Testis (tissue), 2 donors: ENCODE measurements at regions not wholly inside any gene's neighbourhood (a gene's known extent, or its start where the extent isn't known, plus 50 kb on each side); places are given as distances from the start of the nearest gene placed in this dataset.

Source experiments
- DNase-seq: peaks from one replicate; pipeline ENCODE4 v3.0.0-alpha.2; 2019
- H3K27ac ChIP-seq, 2 donors: fragments of 200-600 bp; sonication (generic); one replicate each; pipeline ENCODE4 v1.5.1; 2019
- H3K27me3 ChIP-seq: fragments of 200-600 bp; sonication (generic); one replicate; pipeline ENCODE4 v1.5.1; 2019
- H3K36me3 ChIP-seq: fragments of 200-600 bp; sonication (generic); one replicate; pipeline ENCODE4 v1.5.1; 2017; ENCODE audit warnings: low read depth; ENCODE audit errors: missing control alignments
- H3K4me1 ChIP-seq: fragments of 200-600 bp; sonication (generic); one replicate; pipeline ENCODE4 v1.5.1; 2019
- H3K4me3 ChIP-seq, 2 donors: fragments of 200-600 bp; sonication (generic); one replicate each; pipeline ENCODE4 v1.5.1; 2017 to 2019
- H3K9me3 ChIP-seq: fragments of 200-600 bp; sonication (generic); one replicate; pipeline ENCODE4 v1.5.1; 2017
- POLR2A ChIP-seq: fragments of 450-650 bp; IDR thresholded peaks from one replicate; pipeline ENCODE4 v1.6.1; 2017; ENCODE audit warnings: antibody characterized with exemption, mild to moderate bottlenecking, moderate library complexity
- WGBS, 2 donors: methylation state at CpG; one replicate each; pipeline ENCODE4 v1.1.5; 2018; 5-methylcytosine and 5-hydroxymethylcytosine counted together
- intact Hi-C: fragments of 100-400 bp; cut with DNase I; formaldehyde crosslinking; loops from one replicate; pipeline ENCODE4 v1.15.1; 2023; ENCODE audit warnings: low total_unique reads
- TF ChIP-seq, protein P1 (sequence below), 3 experiments: fragments of 450-650 bp in 2 of 3; fragments of 200-600 bp in 1 of 3; sonication (generic) in 1 of 3; IDR thresholded peaks; one replicate each; pipeline ENCODE4 v1.5.1; 2016 to 2019; ENCODE audit warnings: antibody characterized with exemption in 3 of 3, mild to moderate bottlenecking in 2 of 3, moderate library complexity in 1 of 3

DNA sequence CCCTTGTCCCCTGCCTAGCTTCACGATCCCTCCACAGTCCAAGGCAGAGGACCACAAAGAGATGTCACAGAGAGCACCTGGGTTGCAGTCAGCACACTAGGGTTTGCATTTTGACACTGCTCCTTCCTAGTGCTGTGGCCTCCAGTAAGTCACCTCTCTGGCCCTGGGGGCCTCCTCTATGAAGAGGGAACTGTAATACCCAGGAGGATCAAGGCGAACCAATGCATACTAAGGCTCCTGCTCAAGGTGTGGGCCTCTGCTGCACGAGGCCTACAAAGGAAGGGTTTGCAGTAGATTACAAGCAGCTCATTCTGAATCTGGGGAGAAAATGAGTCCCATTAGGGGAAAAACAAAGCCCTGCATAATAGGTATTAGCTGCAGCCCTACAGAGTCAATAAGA is 72.3 kb upstream of the FZD7 start:
- no peak overlapping the region for H3K27ac ChIP-seq

DNA sequence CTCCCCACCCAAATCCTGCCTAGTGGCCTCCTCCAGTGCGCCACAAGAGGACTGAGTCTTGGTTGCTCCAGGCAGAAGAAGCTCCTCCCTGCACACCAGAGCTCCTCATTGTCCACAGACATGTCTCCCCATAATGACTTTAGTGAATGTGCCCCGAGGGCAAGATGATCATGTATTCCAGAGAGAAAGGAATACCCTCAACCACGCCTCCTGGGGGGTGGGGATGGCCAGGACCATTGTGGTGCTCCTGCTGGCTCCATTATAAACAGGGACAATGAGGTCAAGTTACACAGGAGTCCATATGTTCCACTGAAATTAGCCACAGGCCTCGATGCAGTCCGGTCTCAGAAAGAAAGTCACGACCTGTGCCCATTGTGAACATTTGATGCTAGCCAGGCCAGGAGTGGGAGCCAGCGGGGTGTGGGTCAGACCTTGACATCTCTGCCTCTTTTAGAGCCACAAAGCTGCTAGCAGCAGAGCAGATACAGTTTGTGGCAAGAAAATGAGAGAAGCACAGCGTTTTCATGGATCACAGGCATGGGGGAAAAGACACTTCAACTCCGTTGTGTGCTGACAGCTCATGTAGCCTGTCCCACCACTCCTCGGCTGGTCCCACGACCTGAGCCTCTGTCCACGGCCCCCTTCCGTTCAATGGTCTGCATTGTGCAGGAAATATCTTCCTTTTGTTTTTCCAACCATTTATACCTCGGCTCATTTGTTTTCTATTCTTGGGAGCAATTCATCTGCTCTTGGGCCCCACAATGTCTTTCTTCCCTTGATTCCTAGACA is 70.7 kb upstream of the FZD7 start:
- no peak for TF ChIP-seq POLR2A
- TF ChIP-seq, protein P1, sequence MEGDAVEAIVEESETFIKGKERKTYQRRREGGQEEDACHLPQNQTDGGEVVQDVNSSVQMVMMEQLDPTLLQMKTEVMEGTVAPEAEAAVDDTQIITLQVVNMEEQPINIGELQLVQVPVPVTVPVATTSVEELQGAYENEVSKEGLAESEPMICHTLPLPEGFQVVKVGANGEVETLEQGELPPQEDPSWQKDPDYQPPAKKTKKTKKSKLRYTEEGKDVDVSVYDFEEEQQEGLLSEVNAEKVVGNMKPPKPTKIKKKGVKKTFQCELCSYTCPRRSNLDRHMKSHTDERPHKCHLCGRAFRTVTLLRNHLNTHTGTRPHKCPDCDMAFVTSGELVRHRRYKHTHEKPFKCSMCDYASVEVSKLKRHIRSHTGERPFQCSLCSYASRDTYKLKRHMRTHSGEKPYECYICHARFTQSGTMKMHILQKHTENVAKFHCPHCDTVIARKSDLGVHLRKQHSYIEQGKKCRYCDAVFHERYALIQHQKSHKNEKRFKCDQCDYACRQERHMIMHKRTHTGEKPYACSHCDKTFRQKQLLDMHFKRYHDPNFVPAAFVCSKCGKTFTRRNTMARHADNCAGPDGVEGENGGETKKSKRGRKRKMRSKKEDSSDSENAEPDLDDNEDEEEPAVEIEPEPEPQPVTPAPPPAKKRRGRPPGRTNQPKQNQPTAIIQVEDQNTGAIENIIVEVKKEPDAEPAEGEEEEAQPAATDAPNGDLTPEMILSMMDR (IDR thresholded peaks at IDR 0.05), result no peak
- no peak overlapping the region for H3K27ac ChIP-seq
- H3K36me3 ChIP-seq, result no peaks in the 10 kb centered on the region
- H3K27me3 ChIP-seq, result no peaks in the 10 kb centered on the region
- 87 to 96% methylated on average over 11 to 14 of the region's 14 CpGs for WGBS, 2 donors
- H3K9me3 ChIP-seq, result no peaks in the 10 kb centered on the region
- DNase-seq, result no peak
- H3K4me1 ChIP-seq, result no peaks in the 10 kb centered on the region
- H3K4me3 ChIP-seq, result no peak overlapping the region
- intact Hi-C loops, result no loop called here

More for the DNA sequence above, 72.3 kb upstream of the FZD7 start:
- intact Hi-C loops, result no loop called here
- Histone ChIP-seq H3K36me3 (no peaks in the 10 kb centered on the region), H3K4me1 (peaks cover under 1% of the 10 kb centered on the region), H3K27me3 (no peaks in the 10 kb centered on the region), H3K9me3 (no peaks in the 10 kb centered on the region), H3K4me3 (no peak overlapping the region)
- no peak for TF ChIP-seq POLR2A
- TF ChIP-seq, protein P1 (IDR thresholded peaks at IDR 0.05), result no peak
- DNase-seq, result no peak
- 90 to 96% methylated on average over 3 of the region's 3 CpGs for WGBS, 2 donors

DNA sequence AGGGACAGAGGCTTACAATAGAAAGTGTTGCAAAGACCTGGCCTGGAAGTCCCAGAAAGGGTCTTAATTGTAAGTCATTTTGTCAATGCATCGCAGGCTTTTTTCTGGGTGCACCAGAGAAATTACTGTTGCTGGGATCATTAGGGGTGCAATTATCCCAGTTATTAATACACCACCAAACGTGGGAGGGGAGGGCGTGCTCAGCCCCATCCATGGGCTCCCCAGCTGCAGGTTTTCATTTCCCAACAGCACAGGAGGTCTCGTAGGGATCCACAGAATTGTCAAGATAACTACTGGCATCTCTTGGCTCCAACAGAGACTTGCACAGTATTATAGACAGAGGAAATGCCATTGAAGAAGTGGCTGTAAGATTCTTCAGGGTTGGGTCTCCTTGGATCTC is 69.6 kb upstream of the FZD7 start:
- Histone ChIP-seq H3K4me3 (no peak overlapping the region), H3K9me3 (no peaks in the 10 kb centered on the region), H3K27me3 (no peaks in the 10 kb centered on the region), H3K27ac (no peak overlapping the region), H3K4me1 (no peaks in the 10 kb centered on the region), H3K36me3 (no peaks in the 10 kb centered on the region)
- TF ChIP-seq POLR2A, result no peak
- TF ChIP-seq, protein P1 (IDR thresholded peaks at IDR 0.05), result no peak
- 90 to 92% methylated on average over 4 of the region's 4 CpGs for whole genome bisulfite sequencing, 2 donors
- intact Hi-C loops, result no loop called here
- DNase-seq, result no peak

DNA sequence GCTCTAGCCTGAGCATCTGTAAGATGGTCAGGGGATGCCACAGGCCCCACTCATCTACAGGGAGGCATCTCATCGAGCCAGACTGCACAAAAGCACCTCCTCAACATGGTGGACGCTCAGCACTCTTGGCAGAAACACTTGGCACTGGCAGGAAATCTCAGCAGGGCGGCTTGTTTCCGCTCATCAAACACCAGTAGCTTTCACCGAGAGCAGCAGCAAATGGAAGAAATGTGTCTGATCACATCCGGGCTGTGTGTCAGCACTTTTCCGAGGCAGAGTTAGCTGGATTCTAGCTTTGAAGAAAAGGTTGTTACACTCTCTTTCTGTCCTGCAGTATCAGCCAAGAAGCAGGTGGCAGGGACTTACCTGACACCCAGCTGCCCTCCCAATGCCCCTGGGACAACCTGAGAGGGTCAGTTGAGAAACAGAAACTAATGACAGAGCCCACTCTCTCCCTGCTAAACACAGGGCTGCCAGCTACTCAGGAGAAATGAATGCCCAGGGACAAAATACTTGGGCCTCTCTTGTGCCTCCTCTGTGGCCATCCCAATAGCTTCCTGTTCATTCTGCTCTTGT is 68.9 kb upstream of the FZD7 start:
- 67 to 91% methylated on average over 2 to 7 of the region's 7 CpGs for WGBS, 2 donors
- intact Hi-C loops, result no loop called here
- no peak for DNase-seq
- no peaks in the 10 kb centered on the region for H3K27me3 ChIP-seq
- no peak overlapping the region for H3K27ac ChIP-seq
- H3K36me3 ChIP-seq, result no peaks in the 10 kb centered on the region
- TF ChIP-seq POLR2A, result no peak
- TF ChIP-seq, protein P1 (IDR thresholded peaks at IDR 0.05), result no peak
- no peaks in the 10 kb centered on the region for H3K4me1 ChIP-seq
- H3K4me3 ChIP-seq, result no peak overlapping the region
- no peaks in the 10 kb centered on the region for H3K9me3 ChIP-seq
